Heart left ventricle (tissue), 13 donors: ENCODE measurements at regions not wholly inside any gene's neighbourhood (a gene's known extent, or its start where the extent isn't known, plus 50 kb on each side); places are given as distances from the start of the nearest gene placed in this dataset.

Experiments used
- CTCF ChIP-seq, 12 donors: fragments of 200-600 bp; sonication (generic) in 4 of 12; IDR thresholded peaks; one replicate each; pipeline versions ENCODE4 v1.5.0 to v1.8.0; 2018 to 2022; ENCODE audit warnings: antibody characterized with exemption in 12 of 12, mild to moderate bottlenecking in 5 of 12
- POLR2A ChIP-seq, 2 donors: fragments of 450-650 bp; IDR thresholded peaks; one replicate each; pipeline ENCODE4 v1.6.1; 2017; ENCODE audit warnings: antibody characterized with exemption in 2 of 2, mild to moderate bottlenecking in 2 of 2, moderate library complexity in 2 of 2
- donor health status: ischemic (EF 13 %, LVEDD 7.1; RV severe dilation, severe dysfunction).
- donor health status: DM: no; HTN: yes; CAD: no.
- donor health status: DM: no; HTN: no; CAD: no.
- donor health status: ischemic (EF 25% LVEDD 6.9; RV normal size, moderate dysfunction).
- donor health status: ischemic (EF 25% LVEDD 5.7; RV mildly dilated, moderate dysfunction).
- donor health status: ischemic (EF 35%, LVEDD 5.7; RV mildly dilated, moderate dysfunction).
- donor health status: nonischemic (EF 11% LVEDD 7.7; RV severe dilation, severe dysfunction).
- donor health status: DM: yes; HTN: yes; CAD: no.
- donor health status: PGD.
- donor health status: ischemic (EF 29% LVEDD 5.4; RV normal size, mild dysfunction).
- donor health status: nonischemic (EF 23%, LVEDD 6.1; RV moderate dilation, normal function).

GRCh38 chr9:104238668-104239067 lies 144.6 kb downstream of the SMC2 start:
- TF ChIP-seq CTCF (IDR thresholded peaks at IDR 0.05) (no peak), POLR2A (IDR thresholded peaks at IDR 0.05) (no peak)
